PC-3 (cell line): ENCODE measurements at regions not wholly inside any gene's neighbourhood (a gene's known extent, or its start where the extent isn't known, plus 50 kb on each side); places are given as distances from the start of the nearest gene placed in this dataset.

Experiments used
- EZH2 ChIP-seq: fragments of 300-600 bp; sonication (generic); IDR thresholded peaks from one replicate; pipeline ENCODE4 v1.6.1; 2017; ENCODE audit warnings: antibody characterized with exemption, mild to moderate bottlenecking, low read length; ENCODE audit not compliant: unreplicated experiment
- TF ChIP-seq, protein P1 (sequence below): fragments of 300-600 bp; sonication (generic); conservative IDR thresholded peaks from 2 replicates; pipeline ENCODE4 v1.5.1; 2017; ENCODE audit warnings: antibody characterized with exemption, low read depth, mild to moderate bottlenecking, low read length

DNA sequence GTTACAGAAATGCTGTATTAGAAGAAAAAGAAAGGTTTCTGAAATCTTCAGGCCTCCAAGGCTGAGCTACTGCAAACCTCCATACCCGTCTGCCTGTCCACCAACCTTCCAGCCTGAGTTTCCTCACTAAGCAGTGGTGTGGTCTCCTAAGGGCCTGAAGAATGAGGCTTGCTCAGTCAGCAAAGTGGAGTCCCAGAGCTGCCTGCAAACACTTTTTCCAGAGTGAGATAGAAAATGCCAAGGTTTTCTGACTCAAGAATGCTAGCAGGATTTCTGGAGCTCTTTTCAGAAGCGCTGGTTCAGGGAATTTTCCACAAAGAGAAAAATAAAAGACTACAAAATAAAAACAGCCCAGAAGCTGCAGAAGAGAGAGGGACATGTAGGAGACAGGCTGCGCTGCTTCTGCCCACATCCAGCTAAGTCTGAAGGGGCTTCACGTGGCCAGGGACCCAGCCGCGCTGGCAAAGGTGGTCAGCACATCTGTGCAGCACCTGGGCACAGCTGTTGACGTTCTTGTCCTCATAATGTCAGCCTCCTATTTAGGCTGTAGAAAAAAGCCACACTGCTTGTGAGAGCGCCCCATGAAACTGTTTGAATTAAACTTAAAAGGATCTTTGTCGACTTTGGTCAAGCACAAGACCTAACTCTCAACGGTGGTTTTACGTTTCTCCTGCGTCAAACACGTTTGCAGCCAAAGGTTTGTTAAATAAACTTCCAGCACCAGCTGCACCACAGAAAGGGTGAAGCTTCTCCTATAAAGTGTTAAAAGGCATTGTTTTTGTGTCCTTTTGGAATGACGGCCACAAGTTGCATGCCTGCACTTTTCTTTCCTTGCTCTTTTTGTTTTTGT is 209.0 kb downstream of the THBS2 start:
- TF ChIP-seq, protein P1, sequence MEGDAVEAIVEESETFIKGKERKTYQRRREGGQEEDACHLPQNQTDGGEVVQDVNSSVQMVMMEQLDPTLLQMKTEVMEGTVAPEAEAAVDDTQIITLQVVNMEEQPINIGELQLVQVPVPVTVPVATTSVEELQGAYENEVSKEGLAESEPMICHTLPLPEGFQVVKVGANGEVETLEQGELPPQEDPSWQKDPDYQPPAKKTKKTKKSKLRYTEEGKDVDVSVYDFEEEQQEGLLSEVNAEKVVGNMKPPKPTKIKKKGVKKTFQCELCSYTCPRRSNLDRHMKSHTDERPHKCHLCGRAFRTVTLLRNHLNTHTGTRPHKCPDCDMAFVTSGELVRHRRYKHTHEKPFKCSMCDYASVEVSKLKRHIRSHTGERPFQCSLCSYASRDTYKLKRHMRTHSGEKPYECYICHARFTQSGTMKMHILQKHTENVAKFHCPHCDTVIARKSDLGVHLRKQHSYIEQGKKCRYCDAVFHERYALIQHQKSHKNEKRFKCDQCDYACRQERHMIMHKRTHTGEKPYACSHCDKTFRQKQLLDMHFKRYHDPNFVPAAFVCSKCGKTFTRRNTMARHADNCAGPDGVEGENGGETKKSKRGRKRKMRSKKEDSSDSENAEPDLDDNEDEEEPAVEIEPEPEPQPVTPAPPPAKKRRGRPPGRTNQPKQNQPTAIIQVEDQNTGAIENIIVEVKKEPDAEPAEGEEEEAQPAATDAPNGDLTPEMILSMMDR = no peak
- TF ChIP-seq EZH2 = no peak
